Naive thymus-derived CD4-positive, alpha-beta T cell (primary cell): ENCODE measurements at regions not wholly inside any gene's neighbourhood (a gene's known extent, or its start where the extent isn't known, plus 50 kb on each side); places are given as distances from the start of the nearest gene placed in this dataset.

Source experiments
- ATAC-seq: fragments of 150-1000 bp; cut with Tn5 transposase; 2 replicates; pipeline ENCODE4 v1.10.0; 2021; ENCODE audit warnings: mild to moderate bottlenecking, moderate library complexity
- CTCF ChIA-PET: fragments of 350-600 bp; sonication (Branson Sonifier 250); formaldehyde crosslinking; loops from one replicate; lab custom pipeline; 2021; ENCODE audit warnings: antibody characterized with exemption; lab: Charles Lee
- POLR2A ChIA-PET: fragments of 350-600 bp; sonication (Branson Sonifier 250); formaldehyde crosslinking; loops from one replicate; lab custom pipeline; 2021; ENCODE audit warnings: antibody characterized with exemption, inconsistent platforms; lab: Charles Lee
- DNase-seq, 9 donors: peaks; one replicate each; pipeline versions ENCODE4 v3.0.0 to v3.0.0-alpha.2; 2020 to 2022; ENCODE audit warnings: mixed read lengths in 1 of 9
- H3K27ac ChIP-seq: one replicate; pipeline ENCODE4 v1.7.0; 2013; ENCODE audit warnings: mild to moderate bottlenecking, low read depth, low read length, moderate library complexity
- H3K27me3 ChIP-seq, 2 donors: one replicate each; pipeline ENCODE4 v1.7.0; 2013; ENCODE audit warnings: low read length in 2 of 2, mild to moderate bottlenecking in 2 of 2, moderate library complexity in 2 of 2; ENCODE audit not compliant: control insufficient read depth in 2 of 2, insufficient read depth in 2 of 2
- H3K36me3 ChIP-seq, 3 experiments: 1 replicate in 2 of 3; 2 replicates in 1 of 3; pipeline ENCODE4 v1.7.0; 2013; ENCODE audit warnings: low read length in 3 of 3, mild to moderate bottlenecking in 3 of 3, moderate library complexity in 1 of 3; ENCODE audit not compliant: insufficient read depth in 3 of 3, control insufficient read depth in 2 of 3
- H3K4me1 ChIP-seq, 2 donors: one replicate each; pipeline ENCODE4 v1.7.0; 2013; ENCODE audit warnings: low read length in 2 of 2, mild to moderate bottlenecking in 2 of 2, moderate library complexity in 1 of 2; ENCODE audit not compliant: control insufficient read depth in 2 of 2, insufficient read depth in 2 of 2
- H3K4me3 ChIP-seq: 2 replicates; pipeline ENCODE4 v1.7.0; 2013; ENCODE audit warnings: mild to moderate bottlenecking, low read length
- H3K9me3 ChIP-seq, 3 experiments: 1 replicate in 2 of 3; 2 replicates in 1 of 3; pipeline ENCODE4 v1.7.0; 2013; ENCODE audit warnings: low read length in 3 of 3; ENCODE audit not compliant: control insufficient read depth in 2 of 3
- H3K27ac Mint-ChIP-seq, 9 donors: one replicate each; pipeline ENCODE4 v1.8.0; 2020 to 2022; ENCODE audit warnings: mixed read lengths in 9 of 9, mild to moderate bottlenecking in 8 of 9, moderate library complexity in 5 of 9, inconsistent platforms in 2 of 9
- H3K27me3 Mint-ChIP-seq, 5 donors: one replicate each; pipeline ENCODE4 v1.8.0; 2021 to 2022; ENCODE audit warnings: mixed read lengths in 5 of 5, mild to moderate bottlenecking in 1 of 5
- H3K36me3 Mint-ChIP-seq, 5 donors: one replicate each; pipeline ENCODE4 v1.8.0; 2020 to 2022; ENCODE audit warnings: mixed read lengths in 5 of 5, mild to moderate bottlenecking in 3 of 5, inconsistent platforms in 1 of 5
- H3K4me1 Mint-ChIP-seq, 7 donors: one replicate each; pipeline ENCODE4 v1.8.0; 2020 to 2022; ENCODE audit warnings: mixed read lengths in 7 of 7, mild to moderate bottlenecking in 3 of 7, inconsistent platforms in 1 of 7
- H3K4me3 Mint-ChIP-seq, 10 donors: one replicate each; pipeline ENCODE4 v1.8.0; 2020 to 2022; ENCODE audit warnings: mild to moderate bottlenecking in 10 of 10, mixed read lengths in 10 of 10, moderate library complexity in 6 of 10, inconsistent platforms in 2 of 10
- H3K9me3 Mint-ChIP-seq, 11 donors: one replicate each; pipeline ENCODE4 v1.8.0; 2020 to 2022; ENCODE audit warnings: mixed read lengths in 11 of 11, mild to moderate bottlenecking in 4 of 11, inconsistent platforms in 1 of 11, moderate library complexity in 1 of 11
- intact Hi-C, 2 donors: fragments of 100-400 bp; cut with micrococcal nuclease; formaldehyde crosslinking; loops; one replicate each; pipeline ENCODE4 v1.15.1; 2023

DNA sequence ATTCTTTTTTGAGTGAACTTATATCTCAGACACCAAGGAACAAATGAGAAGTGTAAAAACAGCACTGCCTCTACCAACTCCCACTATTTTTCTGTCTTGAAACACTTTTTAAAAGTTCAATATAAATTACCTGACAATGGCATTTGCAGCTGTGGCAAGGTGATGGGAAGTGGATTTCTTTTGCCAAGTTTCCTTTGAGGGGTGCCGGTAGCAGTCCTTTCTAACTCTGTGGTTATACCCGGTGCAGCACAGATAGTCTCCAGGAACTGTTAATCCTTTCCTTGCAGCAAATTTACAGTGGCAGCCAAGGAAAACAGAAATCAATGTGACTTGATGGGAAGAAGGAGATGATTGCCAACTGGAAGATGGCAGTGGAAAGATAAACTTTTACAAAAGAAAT, 243.7 kb downstream of the BCAT1 start:
- intact Hi-C loops: no loop called here
- peaks cover 0 to 4% (median 0%) of the 10 kb centered on the region in 5 donors for H3K27me3 Mint-ChIP-seq

GRCh38 chr12:24701343-24701742, 247.6 kb downstream of the BCAT1 start:
- POLR2A ChIA-PET: no interaction called here
- Mint-ChIP-seq H3K27ac (no peak overlapping the region), H3K36me3 (no peaks in the 10 kb centered on the region)

More for the DNA sequence above, 243.7 kb downstream of the BCAT1 start:
- Histone ChIP-seq H3K27me3 (no peaks in the 10 kb centered on the region), H3K9me3 (no peaks in the 10 kb centered on the region), H3K4me3 (no peak overlapping the region), H3K4me1 (no peaks in the 10 kb centered on the region), H3K36me3 (no peaks in the 10 kb centered on the region), H3K27ac (no peak overlapping the region)
- Mint-ChIP-seq H3K27ac (no peak overlapping the region), H3K4me3 (no peak overlapping the region), H3K36me3 (no peaks in the 10 kb centered on the region), H3K4me1 (peaks cover 0 to 7% (median 0%) of the 10 kb centered on the region in 7 donors), H3K9me3 (peaks cover 0 to 8% (median 0%) of the 10 kb centered on the region in 11 donors)
- no peak for DNase-seq
- ChIA-PET POLR2A (no interaction called here), CTCF (no interaction called here)
- no peak for ATAC-seq

DNA sequence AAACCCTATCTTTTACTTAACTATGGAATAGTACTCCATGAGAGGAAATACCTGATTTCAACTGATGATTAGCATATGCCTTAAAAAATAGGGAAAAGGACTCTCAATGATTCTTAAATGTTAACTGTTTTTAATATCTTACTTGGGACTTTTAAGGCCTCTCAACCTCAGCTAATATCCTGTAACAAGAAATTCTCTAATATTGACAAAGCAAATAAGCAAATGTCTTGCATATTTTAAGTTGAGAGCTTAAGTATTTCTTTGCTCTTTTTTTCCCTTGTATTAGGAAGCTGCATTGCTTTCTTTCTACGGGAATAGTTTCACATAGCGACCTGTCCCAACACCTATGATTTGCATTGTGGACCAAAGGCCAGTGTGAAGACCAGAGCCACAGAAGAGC, 249.9 kb downstream of the BCAT1 start:
- Mint-ChIP-seq H3K36me3 (no peaks in the 10 kb centered on the region), H3K4me3 (no peak overlapping the region), H3K9me3 (peaks cover 0 to 8% (median 0%) of the 10 kb centered on the region in 11 donors), H3K27ac (no peak overlapping the region), H3K27me3 (peaks cover 0 to 4% (median 0%) of the 10 kb centered on the region in 5 donors), H3K4me1 (no peaks in the 10 kb centered on the region)
- POLR2A ChIA-PET: no interaction called here
- H3K4me3 ChIP-seq: no peak overlapping the region
- DNase-seq: no peak
- H3K27ac ChIP-seq: no peak overlapping the region
- no peaks in the 10 kb centered on the region for H3K9me3 ChIP-seq
- ATAC-seq: no peak
- H3K27me3 ChIP-seq: no peaks in the 10 kb centered on the region
- no peaks in the 10 kb centered on the region for H3K36me3 ChIP-seq
- CTCF ChIA-PET: no interaction called here
- intact Hi-C loops: no loop called here
- no peaks in the 10 kb centered on the region for H3K4me1 ChIP-seq

More at GRCh38 chr12:24701343-24701742, 247.6 kb downstream of the BCAT1 start:
- intact Hi-C loops: no loop called here
- H3K27ac ChIP-seq: no peak overlapping the region
- H3K36me3 ChIP-seq: no peaks in the 10 kb centered on the region
- no peaks in the 10 kb centered on the region for H3K4me1 ChIP-seq
- no peak overlapping the region for H3K4me3 ChIP-seq
- Mint-ChIP-seq H3K27me3 (peaks cover 0 to 4% (median 0%) of the 10 kb centered on the region in 5 donors), H3K9me3 (peaks cover 0 to 8% (median 0%) of the 10 kb centered on the region in 11 donors), H3K4me1 (peaks cover 0 to 7% (median 0%) of the 10 kb centered on the region in 7 donors), H3K4me3 (no peak overlapping the region)
- no peaks in the 10 kb centered on the region for H3K27me3 ChIP-seq
- ATAC-seq: no peak
- CTCF ChIA-PET: no interaction called here
- no peak for DNase-seq
- H3K9me3 ChIP-seq: no peaks in the 10 kb centered on the region

DNA sequence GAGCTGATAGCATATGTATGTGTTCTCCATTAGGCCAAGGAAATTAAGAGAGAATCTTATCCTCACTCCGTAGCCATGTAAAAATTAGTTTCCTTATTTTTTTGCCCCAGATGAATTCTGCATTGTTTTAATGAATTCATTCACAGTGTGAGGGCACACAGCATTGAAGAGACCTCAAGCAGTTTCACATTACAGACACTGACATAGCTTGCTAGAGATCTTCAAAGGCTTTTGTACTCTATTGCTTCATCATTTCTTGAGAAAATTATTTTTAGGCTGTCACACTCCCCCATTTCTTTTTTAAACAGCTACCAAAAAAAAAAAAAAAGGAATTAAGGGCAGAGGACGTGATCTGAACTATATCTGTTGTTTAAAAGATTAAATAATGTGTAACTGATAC, 251.1 kb downstream of the BCAT1 start:
- H3K36me3 Mint-ChIP-seq: no peaks in the 10 kb centered on the region
- no peak overlapping the region for H3K4me3 Mint-ChIP-seq
- Histone ChIP-seq H3K27me3 (no peaks in the 10 kb centered on the region), H3K4me3 (no peak overlapping the region), H3K27ac (no peak overlapping the region), H3K4me1 (no peaks in the 10 kb centered on the region), H3K36me3 (no peaks in the 10 kb centered on the region), H3K9me3 (no peaks in the 10 kb centered on the region)
- peaks cover 0 to 4% (median 0%) of the 10 kb centered on the region in 5 donors for H3K27me3 Mint-ChIP-seq
- ChIA-PET POLR2A (no interaction called here), CTCF (no interaction called here)
- intact Hi-C loops: no loop called here
- no peak overlapping the region for H3K27ac Mint-ChIP-seq
- DNase-seq (no peak), ATAC-seq (no peak)
- peaks cover 0 to 8% (median 0%) of the 10 kb centered on the region in 11 donors for H3K9me3 Mint-ChIP-seq
- H3K4me1 Mint-ChIP-seq: no peaks in the 10 kb centered on the region

DNA sequence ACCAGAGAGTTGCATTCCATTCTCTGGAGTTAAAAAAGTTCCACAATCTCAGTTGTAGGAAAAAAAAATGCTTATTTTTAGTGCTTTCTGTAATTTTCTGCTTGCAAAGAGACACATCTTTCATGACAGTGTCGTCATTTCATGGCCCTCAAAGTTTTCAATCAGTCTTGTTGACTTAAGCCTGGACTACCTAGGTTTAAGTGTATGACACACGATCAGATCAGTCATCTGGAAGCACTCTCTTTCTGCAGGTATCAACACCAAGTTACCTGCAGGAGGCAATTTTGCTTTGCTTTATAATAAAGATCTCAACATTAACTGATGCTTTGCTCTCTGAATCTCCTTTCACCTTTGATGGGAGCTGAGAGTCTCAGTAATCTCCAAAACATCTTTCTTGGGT, 251.6 kb downstream of the BCAT1 start:
- no peaks in the 10 kb centered on the region for H3K4me1 Mint-ChIP-seq
- H3K27ac ChIP-seq: no peak overlapping the region
- POLR2A ChIA-PET: no interaction called here
- no peak for ATAC-seq
- H3K4me3 Mint-ChIP-seq: no peak overlapping the region
- no peak overlapping the region for H3K27ac Mint-ChIP-seq
- CTCF ChIA-PET: no interaction called here
- DNase-seq: no peak
- no peaks in the 10 kb centered on the region for H3K36me3 ChIP-seq
- intact Hi-C loops: no loop called here
- no peak overlapping the region for H3K4me3 ChIP-seq
- peaks cover 0 to 8% (median 0%) of the 10 kb centered on the region in 11 donors for H3K9me3 Mint-ChIP-seq
- H3K27me3 ChIP-seq: no peaks in the 10 kb centered on the region
- no peaks in the 10 kb centered on the region for H3K4me1 ChIP-seq
- no peaks in the 10 kb centered on the region for H3K36me3 Mint-ChIP-seq
- peaks cover 0 to 4% (median 0%) of the 10 kb centered on the region in 5 donors for H3K27me3 Mint-ChIP-seq
- no peaks in the 10 kb centered on the region for H3K9me3 ChIP-seq

GRCh38 chr12:24696800-24697199, 252.1 kb downstream of the BCAT1 start:
- no peaks in the 10 kb centered on the region for H3K36me3 ChIP-seq
- no peaks in the 10 kb centered on the region for H3K27me3 ChIP-seq
- no peaks in the 10 kb centered on the region for H3K4me1 ChIP-seq
- DNase-seq (no peak), ATAC-seq (no peak)
- no peaks in the 10 kb centered on the region for H3K36me3 Mint-ChIP-seq
- H3K4me1 Mint-ChIP-seq: no peaks in the 10 kb centered on the region
- POLR2A ChIA-PET: no interaction called here
- peaks cover 0 to 7% (median 0%) of the 10 kb centered on the region in 5 donors for H3K27me3 Mint-ChIP-seq
- H3K9me3 Mint-ChIP-seq: peaks cover 0 to 8% (median 0%) of the 10 kb centered on the region in 11 donors
- H3K27ac ChIP-seq: no peak overlapping the region
- CTCF ChIA-PET: no interaction called here
- H3K27ac Mint-ChIP-seq: no peak overlapping the region
- no peak overlapping the region for H3K4me3 Mint-ChIP-seq
- no peak overlapping the region for H3K4me3 ChIP-seq
- intact Hi-C loops: no loop called here
- no peaks in the 10 kb centered on the region for H3K9me3 ChIP-seq

DNA sequence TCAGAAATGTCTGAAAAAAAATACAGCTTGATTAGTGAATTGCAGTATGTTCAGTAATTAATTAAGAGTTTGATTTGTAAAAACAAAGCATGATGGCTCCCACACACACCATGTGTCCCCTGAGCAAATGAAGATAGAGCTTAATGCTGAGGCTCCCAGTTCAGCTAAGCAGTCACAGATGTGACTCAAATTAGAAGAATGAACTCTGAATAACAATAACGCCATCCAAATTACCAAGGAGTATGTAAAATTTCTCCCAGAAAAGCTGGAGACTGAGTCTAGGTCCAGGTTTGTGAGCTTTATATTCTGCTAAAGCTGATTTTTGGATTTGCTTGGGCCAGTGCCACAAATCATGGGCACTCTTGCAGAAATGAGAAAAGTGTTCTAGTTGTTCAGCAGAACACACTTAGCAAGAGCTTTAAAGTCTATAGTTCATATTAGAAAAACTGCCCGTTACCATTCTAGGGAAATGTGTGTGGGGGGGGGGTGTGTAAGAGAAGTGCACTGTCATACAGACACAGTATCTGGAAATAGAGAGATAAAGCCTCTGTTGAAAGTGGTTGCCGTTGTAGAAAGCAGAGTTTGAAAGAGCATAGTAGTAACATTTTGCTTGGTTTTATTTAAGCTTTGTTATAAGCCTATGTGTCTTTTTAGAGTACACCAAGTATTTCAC, 253.1 kb downstream of the BCAT1 start:
- POLR2A ChIA-PET: no interaction called here
- ATAC-seq (no peak), DNase-seq (no peak)
- Mint-ChIP-seq H3K4me1 (no peaks in the 10 kb centered on the region), H3K4me3 (no peak overlapping the region), H3K36me3 (no peaks in the 10 kb centered on the region), H3K27ac (no peak overlapping the region), H3K9me3 (peaks cover 0 to 4% (median 0%) of the 10 kb centered on the region in 11 donors), H3K27me3 (peaks cover 0 to 7% (median 0%) of the 10 kb centered on the region in 5 donors)
- H3K36me3 ChIP-seq: no peaks in the 10 kb centered on the region
- CTCF ChIA-PET: interaction anchor here (0.6 to 0.7 kb wide), 2 partner anchors 31 to 1382 kb away, joined by 3 read pairs; no protein-coding TSS in a partner anchor
- no peaks in the 10 kb centered on the region for H3K27me3 ChIP-seq
- H3K4me1 ChIP-seq: no peaks in the 10 kb centered on the region
- intact Hi-C loops: no loop called here
- no peaks in the 10 kb centered on the region for H3K9me3 ChIP-seq
- no peak overlapping the region for H3K4me3 ChIP-seq
- no peak overlapping the region for H3K27ac ChIP-seq
